Tongue (tissue), 1 donor: ENCODE measurements at regions not wholly inside any gene's neighbourhood (a gene's known extent, or its start where the extent isn't known, plus 50 kb on each side); places are given as distances from the start of the nearest gene placed in this dataset.
A peak's percentile ranks its signal among the peaks of the same experiment; 100 is the strongest.
"Not testable (repeated sequence)": the region's sequence is repeated elsewhere in the genome, so short reads cannot be mapped to it uniquely, and the experiment has no call there.

ENCODE experiments used
- DNase-seq: peaks from one replicate; pipeline ENCODE4 v3.0.0-alpha.2; 2015

- DNase-seq, result no peak
Observed at GRCh38 chr7:148472406-148472805, 118.2 kb upstream of the C7orf33 start.

- no peak for DNase-seq
Observed at GRCh38 chr7:148473703-148474480, 116.7 kb upstream of the C7orf33 start.

GRCh38 chr7:148474481-148475025, 116.0 kb upstream of the C7orf33 start:
- DNase-seq, result no peak

- no peak for DNase-seq
Observed at GRCh38 chr7:148478551-148478950, 112.0 kb upstream of the C7orf33 start.

GRCh38 chr7:148480479-148481146, 110.0 kb upstream of the C7orf33 start:
- peak; percentile 40 for DNase-seq

- no peak for DNase-seq
Observed at GRCh38 chr7:148481147-148481526, 109.4 kb upstream of the C7orf33 start.

- DNase-seq, result peak; percentile 56
Observed at GRCh38 chr7:148481971-148482626, 108.5 kb upstream of the C7orf33 start.

- no peak for DNase-seq
Observed at GRCh38 chr7:148483515-148484308, 106.9 kb upstream of the C7orf33 start.

GRCh38 chr7:148484486-148484885, 106.1 kb upstream of the C7orf33 start:
- DNase-seq, result no peak

GRCh38 chr7:148485618-148486017, 104.9 kb upstream of the C7orf33 start:
- no peak for DNase-seq

GRCh38 chr7:148486937-148487336, 103.6 kb upstream of the C7orf33 start:
- DNase-seq, result no peak

- no peak for DNase-seq
Observed at GRCh38 chr7:148487912-148488311, 102.7 kb upstream of the C7orf33 start.

- DNase-seq, result no peak
Observed at GRCh38 chr7:148489678-148490077, 100.9 kb upstream of the C7orf33 start.

GRCh38 chr7:148492157-148492860, 98.3 kb upstream of the C7orf33 start:
- DNase-seq, result no peak

- no peak for DNase-seq
Observed at GRCh38 chr7:148495605-148496004, 95.0 kb upstream of the C7orf33 start.

GRCh38 chr7:148500978-148501377, 89.6 kb upstream of the C7orf33 start:
- DNase-seq, result no peak

GRCh38 chr7:148503900-148504487, 86.6 kb upstream of the C7orf33 start:
- DNase-seq, result peak; percentile 73

- no peak for DNase-seq
Observed at GRCh38 chr7:148505645-148506375, 84.8 kb upstream of the C7orf33 start.

GRCh38 chr7:148507064-148507573, 83.4 kb upstream of the C7orf33 start:
- not testable (repeated sequence) for DNase-seq

- DNase-seq, result no peak
Observed at GRCh38 chr7:148507787-148508186, 82.8 kb upstream of the C7orf33 start.
